HEK293 (cell line): ENCODE measurements at regions not wholly inside any gene's neighbourhood (a gene's known extent, or its start where the extent isn't known, plus 50 kb on each side); places are given as distances from the start of the nearest gene placed in this dataset.

Source experiments
- CTCF ChIA-PET: fragments of 350-600 bp; formaldehyde crosslinking; extraction: SDS; loops from one replicate; lab custom pipeline; 2021; ENCODE audit warnings: antibody characterized with exemption; lab: Yijun Ruan, JAX
- POLR2A ChIA-PET: fragments of 300-600 bp; formaldehyde crosslinking; extraction: SDS; loops from one replicate; lab custom pipeline; 2020; ENCODE audit warnings: antibody characterized with exemption, inconsistent platforms; lab: Yijun Ruan, JAX
- H3K27ac ChIP-seq: fragments of 200-500 bp; sonication (Bioruptor generic); 2 replicates; pipeline ENCODE4 v1.5.1; 2014; ENCODE audit warnings: low read depth, low read length, control low read depth, inconsistent platforms; ENCODE audit errors: extremely low read depth
- H3K36me3 ChIP-seq, 2 experiments: fragments of 200-500 bp in 1 of 2; sonication (Bioruptor generic) in 1 of 2; 1 replicate in 1 of 2; 2 replicates in 1 of 2; pipeline ENCODE4 v1.5.1; 2014 to 2017; ENCODE audit warnings: inconsistent platforms in 2 of 2, low read length in 2 of 2; ENCODE audit not compliant: control insufficient read depth in 2 of 2, insufficient read depth in 1 of 2
- H3K4me1 ChIP-seq: fragments of 200-500 bp; sonication (Bioruptor generic); 2 replicates; pipeline ENCODE4 v1.5.1; 2014; ENCODE audit warnings: mild to moderate bottlenecking, low read length, inconsistent platforms; ENCODE audit not compliant: control insufficient read depth, insufficient read depth
- H3K4me3 ChIP-seq: 2 replicates; pipeline ENCODE4 v1.5.1; 2011; ENCODE audit warnings: low read depth, mild to moderate bottlenecking, control low read depth, low read length, moderate library complexity
- H3K9me3 ChIP-seq: fragments of 200-500 bp; sonication (Bioruptor generic); 2 replicates; pipeline ENCODE4 v1.5.1; 2014; ENCODE audit warnings: low read depth, low read length, inconsistent platforms; ENCODE audit not compliant: control insufficient read depth, insufficient read depth
- EGR2 ChIP-seq: fragments of 450-650 bp; formaldehyde crosslinking; IDR thresholded peaks from 2 replicates; pipeline ENCODE4 v1.5.1; 2016; ENCODE audit warnings: low read depth, missing biosample characterization, missing genetic modification characterization
- INSM2 ChIP-seq: fragments of 450-650 bp; formaldehyde crosslinking; IDR thresholded peaks from 2 replicates; pipeline ENCODE4 v1.5.1; 2016; ENCODE audit warnings: missing biosample characterization, missing genetic modification characterization
- KLF1 ChIP-seq: fragments of 450-650 bp; formaldehyde crosslinking; IDR thresholded peaks from 2 replicates; pipeline ENCODE4 v1.5.1; 2016; ENCODE audit warnings: missing biosample characterization, missing genetic modification characterization
- ZBTB10 ChIP-seq: fragments of 450-650 bp; formaldehyde crosslinking; IDR thresholded peaks from 2 replicates; pipeline ENCODE4 v1.5.1; 2016; ENCODE audit warnings: missing biosample characterization, missing genetic modification characterization
- ZBTB49 ChIP-seq: fragments of 450-650 bp; formaldehyde crosslinking; IDR thresholded peaks from 2 replicates; pipeline ENCODE4 v1.5.1; 2016; ENCODE audit warnings: missing biosample characterization, missing genetic modification characterization, low read depth
- ZFHX2 ChIP-seq: fragments of 450-650 bp; formaldehyde crosslinking; conservative IDR thresholded peaks from 2 replicates; pipeline ENCODE4 v1.5.1; 2016; ENCODE audit warnings: missing biosample characterization, missing genetic modification characterization
- ZNF121 ChIP-seq: fragments of 450-650 bp; formaldehyde crosslinking; IDR thresholded peaks from 2 replicates; pipeline ENCODE4 v1.5.1; 2016; ENCODE audit warnings: missing biosample characterization, missing genetic modification characterization
- ZNF2 ChIP-seq: fragments of 450-650 bp; formaldehyde crosslinking; IDR thresholded peaks from 2 replicates; pipeline ENCODE4 v1.5.1; 2016; ENCODE audit warnings: missing biosample characterization, missing genetic modification characterization
- ZNF211 ChIP-seq: fragments of 450-650 bp; formaldehyde crosslinking; IDR thresholded peaks from 2 replicates; pipeline ENCODE4 v1.5.1; 2016; ENCODE audit warnings: low read depth, missing biosample characterization, missing genetic modification characterization
- ZNF248 ChIP-seq: fragments of 450-650 bp; formaldehyde crosslinking; IDR thresholded peaks from 2 replicates; pipeline ENCODE4 v1.5.1; 2017; ENCODE audit warnings: missing biosample characterization, missing genetic modification characterization
- ZNF26 ChIP-seq: fragments of 450-650 bp; formaldehyde crosslinking; IDR thresholded peaks from 2 replicates; pipeline ENCODE4 v1.5.1; 2016; ENCODE audit warnings: missing biosample characterization, missing genetic modification characterization
- ZNF274 ChIP-seq, 2 experiments: fragments of 200-500 bp in 1 of 2; fragments of 450-650 bp in 1 of 2; sonication (Bioruptor generic) in 1 of 2; formaldehyde crosslinking in 1 of 2; IDR thresholded peaks; 2 replicates each; pipeline versions ENCODE4 v1.5.1 to v1.6.1; 2014 to 2016; ENCODE audit warnings: borderline replicate concordance in 1 of 2, inconsistent platforms in 1 of 2, low read length in 1 of 2, missing biosample characterization in 1 of 2, missing genetic modification characterization in 1 of 2
- ZNF280C ChIP-seq: fragments of 450-650 bp; formaldehyde crosslinking; IDR thresholded peaks from 2 replicates; pipeline ENCODE4 v1.5.1; 2016; ENCODE audit warnings: missing biosample characterization, missing genetic modification characterization
- ZNF366 ChIP-seq: fragments of 450-650 bp; formaldehyde crosslinking; conservative IDR thresholded peaks from 2 replicates; pipeline ENCODE4 v1.5.1; 2016; ENCODE audit warnings: missing biosample characterization, missing genetic modification characterization
- ZNF426 ChIP-seq: fragments of 450-650 bp; formaldehyde crosslinking; IDR thresholded peaks from 2 replicates; pipeline ENCODE4 v1.5.1; 2017; ENCODE audit warnings: missing biosample characterization, missing genetic modification characterization, mild to moderate bottlenecking, inconsistent platforms, moderate library complexity
- ZSCAN4 ChIP-seq: fragments of 450-650 bp; formaldehyde crosslinking; IDR thresholded peaks from 2 replicates; pipeline ENCODE4 v1.5.1; 2017; ENCODE audit warnings: missing biosample characterization, missing genetic modification characterization

- TF ChIP-seq ZBTB49 (tag by site-specific recombination) = no peak
- no peak for TF ChIP-seq ZNF248 (tag by site-specific recombination)
- no peak for TF ChIP-seq ZNF2
- TF ChIP-seq KLF1 (tag by site-specific recombination) = no peak
- TF ChIP-seq ZBTB10 (tag by site-specific recombination) = no peak
- TF ChIP-seq ZSCAN4 (tag by site-specific recombination) = no peak
- TF ChIP-seq ZNF274 (IDR thresholded peaks at IDR 0.05; ENCODE audit: low read length) = no peak
- TF ChIP-seq ZNF274 (tag by site-specific recombination; IDR thresholded peaks at IDR 0.05; ENCODE audit: borderline replicate concordance) = no peak
- no peak for TF ChIP-seq ZNF426
- no peak for TF ChIP-seq ZNF211
- no peak for TF ChIP-seq ZNF26 (tag by site-specific recombination)
- TF ChIP-seq ZNF366 (tag by site-specific recombination) = no peak
Measured at GRCh38 chr3:72681598-72681997, 166.6 kb downstream of the SHQ1 start (continued).

GRCh38 chr3:72680766-72681165 is 167.5 kb downstream of the SHQ1 start:
- no peak overlapping the region for H3K27ac ChIP-seq
- ChIA-PET CTCF (no interaction called here), POLR2A (no interaction called here)
- no peaks in the 10 kb centered on the region for H3K36me3 ChIP-seq
- no peaks in the 10 kb centered on the region for H3K4me1 ChIP-seq
- TF ChIP-seq ZNF280C (tag by site-specific recombination) = no peak
- peak; percentile 95 for TF ChIP-seq EGR2 (tag by site-specific recombination)
- TF ChIP-seq ZNF121 (tag by site-specific recombination) = no peak
- TF ChIP-seq ZFHX2 (tag by site-specific recombination) = peak; percentile 88
- TF ChIP-seq INSM2 (tag by site-specific recombination) = no peak
- H3K9me3 ChIP-seq = no peaks in the 10 kb centered on the region
- H3K4me3 ChIP-seq = no peak overlapping the region
